ENCODE measurements at regions not wholly inside any gene's neighbourhood (a gene's known extent, or its start where the extent isn't known, plus 50 kb on each side); places are given as distances from the start of the nearest gene placed in this dataset.

DNA sequence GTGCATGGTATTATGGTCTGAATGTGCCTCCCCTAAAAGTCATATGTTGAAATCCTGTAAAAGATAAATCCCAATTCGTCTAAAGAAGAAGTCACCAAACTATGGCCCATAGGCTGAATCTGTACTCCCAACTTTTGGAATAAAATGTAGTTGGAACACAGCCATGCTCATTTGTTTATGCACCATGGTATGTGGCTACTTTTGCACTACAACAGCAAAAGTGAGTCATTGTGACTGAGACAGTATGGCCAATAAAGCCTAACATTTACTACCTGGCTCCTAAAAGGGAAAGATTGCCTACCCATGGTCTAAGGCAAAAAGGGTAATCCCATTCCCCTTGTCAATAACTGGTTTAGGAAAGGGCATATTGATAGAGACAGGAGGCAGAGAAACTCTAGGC is 101.8 kb downstream of the LRIG3 start:
- H3K4me1 ChIP-seq (ENCODE audit: insufficient read depth, low read length), result peaks cover 8% of the 10 kb centered on the region
- no peak overlapping the region for H3K4me3 ChIP-seq (ENCODE audit: low read depth in 1 of 2, low read length in 2 of 2)
- no peaks in the 10 kb centered on the region for H3K36me3 ChIP-seq (ENCODE audit: insufficient read depth, low read length)
- H3K27ac ChIP-seq (ENCODE audit: low read depth, low read length), result no peak overlapping the region
- no peaks in the 10 kb centered on the region for H3K27me3 ChIP-seq (ENCODE audit: control insufficient read depth in 1 of 2, insufficient read depth in 2 of 2, low read length in 2 of 2)
- no peaks in the 10 kb centered on the region for H3K9me3 ChIP-seq (ENCODE audit: low read length)
- no peak overlapping the region for H3K9ac ChIP-seq (ENCODE audit: low read length)

GRCh38 chr12:58819345-58819744 is 101.0 kb downstream of the LRIG3 start:
- Histone ChIP-seq H3K27me3 (ENCODE audit: control insufficient read depth in 1 of 2, insufficient read depth in 2 of 2, low read length in 2 of 2) (no peaks in the 10 kb centered on the region), H3K4me3 (ENCODE audit: low read depth in 1 of 2, low read length in 2 of 2) (no peak overlapping the region), H3K4me1 (ENCODE audit: insufficient read depth, low read length) (peaks cover under 1% of the 10 kb centered on the region), H3K9me3 (ENCODE audit: low read length) (no peaks in the 10 kb centered on the region), H3K27ac (ENCODE audit: low read depth, low read length) (no peak overlapping the region), H3K9ac (ENCODE audit: low read length) (no peak overlapping the region), H3K36me3 (ENCODE audit: insufficient read depth, low read length) (no peaks in the 10 kb centered on the region)

DNA sequence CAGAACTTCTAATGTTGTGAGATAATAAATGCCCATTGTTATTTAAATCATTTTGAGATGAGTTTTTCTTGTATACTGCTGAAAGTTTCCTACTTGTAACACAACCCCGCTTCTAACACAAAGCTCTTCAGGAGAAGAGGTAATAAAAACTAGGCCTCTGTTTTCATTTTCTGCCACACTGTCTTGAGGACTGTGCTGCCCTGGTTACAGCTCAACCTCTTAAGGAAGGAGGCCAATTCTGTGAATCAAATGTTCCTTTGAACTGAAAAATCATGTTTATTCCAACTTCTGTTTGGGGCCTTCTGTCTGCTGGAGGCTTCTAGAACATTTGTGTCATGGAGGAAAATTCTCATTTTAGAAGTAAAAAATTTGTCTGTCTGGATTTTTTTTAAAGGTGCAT is 100.3 kb downstream of the LRIG3 start:
- no peaks in the 10 kb centered on the region for H3K36me3 ChIP-seq (ENCODE audit: insufficient read depth, low read length)
- H3K27ac ChIP-seq (ENCODE audit: low read depth, low read length), result no peak overlapping the region
- no peaks in the 10 kb centered on the region for H3K9me3 ChIP-seq (ENCODE audit: low read length)
- no peak overlapping the region for H3K9ac ChIP-seq (ENCODE audit: low read length)
- H3K27me3 ChIP-seq (ENCODE audit: control insufficient read depth in 1 of 2, insufficient read depth in 2 of 2, low read length in 2 of 2), result no peaks in the 10 kb centered on the region
- no peak overlapping the region for H3K4me3 ChIP-seq (ENCODE audit: low read depth in 1 of 2, low read length in 2 of 2)
- no peaks in the 10 kb centered on the region for H3K4me1 ChIP-seq (ENCODE audit: insufficient read depth, low read length)
